HUDEP-2 (cell line): ENCODE measurements at regions not wholly inside any gene's neighbourhood (a gene's known extent, or its start where the extent isn't known, plus 50 kb on each side); places are given as distances from the start of the nearest gene placed in this dataset.
A peak's percentile ranks its signal among the peaks of the same experiment; 100 is the strongest.

Experiments
- DNase-seq, 76 experiments: peaks; one replicate each; lab custom pipeline; 2025; ENCODE audit not compliant: unreplicated experiment in 76 of 76; lab: John Stamatoyannopoulos, UW

DNA sequence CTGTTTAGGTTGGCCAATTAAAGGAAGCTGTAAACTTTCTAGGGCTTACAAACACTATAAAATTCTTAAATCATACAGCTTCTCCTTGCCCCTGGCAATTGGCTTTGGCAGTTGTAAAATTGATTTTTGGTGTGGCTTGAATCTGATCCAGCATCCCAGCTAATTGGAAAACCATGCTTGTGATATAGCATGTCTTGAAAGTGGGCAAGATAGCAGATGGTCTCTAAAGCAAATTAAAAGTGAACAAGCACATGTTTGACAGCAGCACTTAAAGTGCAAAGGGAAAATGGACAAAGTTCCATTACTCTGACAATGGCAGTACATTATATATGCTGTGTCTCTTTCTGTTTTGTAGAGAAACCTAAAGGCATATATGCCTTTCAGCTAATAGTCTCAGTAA lies 302.9 kb upstream of the NXPH2 start:
- no peak for DNase-seq

- no peak for DNase-seq
These were observed 300.1 kb upstream of the NXPH2 start for GRCh38 chr2:139080244-139080643.

- DNase-seq, result no peak
These were observed 299.1 kb upstream of the NXPH2 start for GRCh38 chr2:139079311-139079710.

- no peak for DNase-seq
These were observed 298.2 kb upstream of the NXPH2 start for GRCh38 chr2:139078376-139078775.

DNA sequence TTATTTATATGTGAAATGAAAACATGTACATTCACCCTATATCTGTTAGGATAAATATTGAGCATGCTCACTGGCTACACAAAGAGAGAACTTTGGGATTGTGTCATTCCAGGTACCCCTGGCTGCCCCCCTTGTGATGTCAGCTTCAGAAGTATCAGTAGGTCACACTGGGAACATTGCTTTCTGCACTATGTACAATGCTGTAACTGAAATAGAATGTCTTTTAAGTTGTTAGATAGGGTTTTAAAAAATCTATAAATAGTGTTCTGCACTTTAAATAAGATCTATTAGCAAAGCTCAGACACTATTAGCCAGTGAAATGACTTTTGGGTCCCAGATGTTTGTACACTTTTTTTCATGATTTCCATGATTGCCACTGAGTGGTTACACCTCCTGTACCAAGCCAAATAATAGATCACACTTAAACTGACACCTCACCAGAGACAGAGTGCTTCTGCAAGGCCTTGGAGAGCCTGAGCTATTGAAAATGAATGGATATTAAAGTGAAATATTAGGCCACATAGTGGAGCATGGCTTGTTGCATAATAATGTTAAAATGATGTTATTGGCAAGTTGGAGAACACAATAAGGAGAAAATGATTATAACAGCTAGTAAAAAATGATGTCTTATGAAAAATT lies 297.0 kb upstream of the NXPH2 start:
- no peak for DNase-seq

DNA sequence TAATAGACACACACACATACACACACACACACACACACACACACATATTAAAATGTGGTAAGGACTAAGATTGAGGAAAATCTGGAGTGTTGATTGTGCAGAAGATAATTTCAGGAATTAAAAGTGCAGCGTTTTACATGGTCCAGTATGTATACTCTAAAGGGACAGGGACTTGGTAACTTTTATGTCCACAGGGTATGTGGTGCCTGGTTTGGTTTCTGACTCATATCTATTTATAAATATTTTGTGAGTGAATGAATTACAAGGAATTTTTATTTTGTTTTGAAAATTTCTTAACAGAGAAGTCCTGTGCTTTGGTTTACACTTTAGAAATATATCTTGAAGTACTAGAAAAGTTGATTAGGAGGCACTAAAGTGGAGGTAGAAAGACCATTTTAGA lies 287.7 kb upstream of the NXPH2 start:
- no peak for DNase-seq

DNA sequence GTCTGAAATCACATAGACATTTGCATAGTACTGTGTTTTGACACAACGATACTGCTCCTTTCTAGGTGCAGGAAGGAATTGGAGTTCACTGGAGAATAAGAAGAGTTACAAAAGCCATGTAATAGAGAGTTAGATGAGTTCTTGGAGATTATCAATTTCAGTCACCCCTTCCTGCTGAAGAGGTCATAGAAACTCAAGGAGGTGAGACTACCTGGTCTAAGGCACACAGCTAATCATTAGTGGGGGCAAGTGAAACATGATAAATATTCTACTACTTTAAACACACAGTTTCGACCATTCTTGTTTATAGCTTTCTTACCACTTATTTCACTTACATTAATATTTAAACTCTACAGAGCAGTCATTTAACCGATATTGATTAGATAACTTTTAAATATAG lies 286.9 kb upstream of the NXPH2 start:
- DNase-seq, result no peak

GRCh38 chr2:139064159-139064558 lies 284.0 kb upstream of the NXPH2 start:
- no peak for DNase-seq

DNA sequence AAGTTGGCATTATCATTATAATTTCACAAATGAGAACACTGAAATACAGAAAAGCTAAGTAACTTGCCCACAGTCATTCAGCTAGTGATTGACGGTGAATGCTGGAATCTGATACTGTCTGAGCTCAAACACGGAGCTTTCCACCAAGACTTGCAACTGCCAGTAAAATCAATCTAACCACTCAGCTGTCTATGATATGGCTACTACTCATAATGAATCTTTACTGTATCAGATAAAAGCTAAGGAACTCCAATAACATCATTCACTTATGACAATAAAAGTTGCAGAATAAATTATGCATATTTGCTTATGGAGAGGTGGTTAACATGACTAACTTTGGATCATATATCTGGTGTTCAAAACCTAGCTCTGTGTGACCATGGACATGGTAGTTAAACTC lies 279.4 kb upstream of the NXPH2 start:
- no peak for DNase-seq

- DNase-seq, result no peak
These were observed 275.0 kb upstream of the NXPH2 start for GRCh38 chr2:139055202-139055601.

DNA sequence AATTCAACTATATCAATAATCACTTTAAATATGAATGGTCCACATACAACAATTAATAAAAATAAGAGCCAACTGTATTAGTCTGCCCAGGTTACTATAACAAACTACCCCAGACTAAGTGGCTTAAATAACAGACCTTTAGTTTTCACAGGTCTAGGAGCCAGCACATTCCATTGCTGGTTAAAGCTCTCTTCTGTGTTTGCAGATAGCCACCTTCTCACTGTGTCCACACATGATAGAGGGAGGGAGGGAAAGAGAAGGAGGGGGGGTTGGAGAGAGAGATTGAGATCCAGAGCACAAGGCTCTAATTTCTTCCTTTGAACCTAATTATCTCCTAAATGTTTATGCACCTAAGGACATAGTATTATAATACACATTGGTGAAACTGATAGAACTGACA lies 267.8 kb upstream of the NXPH2 start:
- DNase-seq, result no peak

GRCh38 chr2:139045524-139045923 lies 265.3 kb upstream of the NXPH2 start:
- no peak for DNase-seq

DNA sequence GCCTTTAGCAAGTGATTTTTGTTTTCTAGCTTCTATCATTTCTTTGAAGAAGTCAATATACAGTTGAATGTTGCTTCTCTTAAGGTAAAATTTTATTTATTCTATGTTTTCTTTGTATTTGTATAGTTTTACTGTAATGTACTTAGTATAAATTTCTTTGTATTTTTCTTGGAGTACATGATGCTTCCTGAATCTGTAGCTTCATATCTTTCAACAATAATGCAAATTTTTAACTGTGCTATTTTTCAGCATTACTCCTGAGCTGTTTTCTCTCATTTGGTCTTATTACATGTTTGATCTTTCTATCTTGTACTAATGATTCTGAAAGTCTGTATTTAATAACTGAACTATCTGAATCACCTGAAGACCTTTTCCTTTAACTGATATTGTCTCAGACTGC lies 253.9 kb upstream of the NXPH2 start:
- DNase-seq, result no peak

- DNase-seq, result no peak
These were observed 253.1 kb upstream of the NXPH2 start for GRCh38 chr2:139033300-139033699.

DNA sequence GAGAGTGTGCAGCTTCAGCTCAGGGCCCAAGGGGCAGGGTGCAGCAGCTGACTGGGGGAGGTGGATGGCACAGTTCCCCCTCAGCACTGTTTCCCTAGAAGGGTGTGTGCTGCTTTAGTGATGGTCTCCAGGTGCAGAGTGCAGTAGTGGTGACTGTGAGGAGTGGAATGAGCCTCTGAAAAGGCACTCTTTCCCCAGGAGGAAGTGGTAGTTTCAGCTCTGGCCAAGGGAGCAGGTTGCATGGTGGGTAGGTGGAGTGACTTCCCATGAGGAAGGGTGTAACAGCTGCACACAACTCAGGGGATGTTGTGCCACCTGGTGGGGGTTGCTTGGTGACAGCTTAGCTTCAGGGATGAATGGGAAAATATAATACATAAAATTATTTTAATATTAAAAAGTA lies 251.5 kb upstream of the NXPH2 start:
- DNase-seq, result peak in 2 of 76 experiments; percentile 2 to 15

- no peak for DNase-seq
These were observed 240.1 kb upstream of the NXPH2 start for GRCh38 chr2:139020287-139020686.

GRCh38 chr2:139018252-139018651 lies 238.1 kb upstream of the NXPH2 start:
- no peak for DNase-seq

GRCh38 chr2:139007130-139007529 lies 226.9 kb upstream of the NXPH2 start:
- no peak for DNase-seq

GRCh38 chr2:139000131-139000785 lies 220.1 kb upstream of the NXPH2 start:
- no peak for DNase-seq

DNA sequence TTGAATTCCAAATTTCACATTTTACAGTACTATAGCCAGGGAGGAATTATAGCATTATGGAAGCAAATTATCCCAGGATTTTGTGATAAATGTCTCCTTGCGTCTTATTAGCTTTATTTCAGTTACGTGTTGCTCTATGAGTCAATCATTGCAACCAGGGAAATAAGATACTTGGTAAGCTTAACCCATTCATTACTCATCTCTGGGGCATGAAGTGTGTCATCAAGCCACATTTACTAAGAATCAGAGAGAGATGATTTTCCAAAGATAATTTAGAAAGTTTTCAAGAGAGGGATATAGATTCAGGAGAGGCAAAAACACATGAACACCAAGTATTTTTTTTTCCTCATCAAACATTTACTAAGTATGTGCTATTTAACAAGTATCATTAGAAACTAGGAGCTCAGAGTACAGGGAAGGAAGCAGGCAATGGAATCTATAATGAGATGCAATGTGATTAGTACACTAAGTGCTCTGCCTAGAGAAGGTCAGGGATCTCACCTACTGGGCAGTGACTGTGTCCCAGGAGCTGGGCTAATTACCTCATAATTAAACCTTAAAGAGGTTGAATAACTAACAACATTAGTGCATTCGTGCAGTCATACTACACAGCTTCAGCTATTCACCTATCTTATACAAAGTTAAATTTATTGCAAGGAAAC lies 217.8 kb upstream of the NXPH2 start:
- DNase-seq, result no peak

DNA sequence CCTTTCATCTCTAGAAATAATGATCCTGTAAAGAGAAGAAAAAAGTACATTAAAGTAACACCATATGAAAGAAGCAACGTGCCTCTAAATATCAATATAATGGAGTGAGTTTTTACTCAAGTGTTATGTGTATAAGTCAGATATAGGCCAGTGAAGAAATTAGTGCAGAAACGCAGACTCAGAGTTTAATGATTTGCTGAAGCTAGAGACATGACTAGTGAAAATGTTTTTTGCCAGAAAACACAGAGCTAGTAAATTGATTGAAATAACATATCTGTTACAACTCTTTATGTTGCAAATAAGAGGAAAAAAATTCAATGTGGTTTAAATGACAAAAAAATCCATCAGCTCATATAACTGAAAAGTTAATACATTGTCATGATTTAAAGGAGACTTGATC lies 217.2 kb upstream of the NXPH2 start:
- no peak for DNase-seq

DNA sequence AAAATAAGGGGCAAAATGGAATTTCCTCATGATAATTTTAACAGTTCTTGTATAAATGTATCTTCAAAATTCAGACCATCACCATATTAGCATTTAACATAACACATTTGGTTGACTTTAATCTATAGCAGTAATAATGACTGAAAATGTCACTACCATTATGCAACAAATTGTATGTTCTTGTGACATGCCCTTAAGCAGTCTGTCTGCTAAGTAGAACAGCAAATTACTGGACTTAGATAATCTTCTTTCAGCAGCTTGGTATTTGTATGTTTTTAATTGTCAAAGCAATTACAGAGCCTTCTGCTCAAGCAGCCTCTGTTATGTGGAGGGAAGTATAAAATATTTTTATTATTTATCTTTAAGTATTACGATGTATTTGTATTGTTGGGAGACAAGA lies 214.3 kb upstream of the NXPH2 start:
- DNase-seq, result no peak
